B cell (primary cell): ENCODE measurements at regions not wholly inside any gene's neighbourhood (a gene's known extent, or its start where the extent isn't known, plus 50 kb on each side); places are given as distances from the start of the nearest gene placed in this dataset. TPM values are rescaled to one million over a fixed set of nuclear protein-coding genes. Genes with fewer than 3 reads are reported as not detected.

Source experiments
- ATAC-seq: fragments of 200-7000 bp; cut with Tn5 transposase; one replicate; pipeline ENCODE4 v1.10.0; 2021; ENCODE audit warnings: low read depth, mild to moderate bottlenecking, moderate number of reproducible peaks, moderate library complexity
- CTCF ChIA-PET: fragments of 350-600 bp; sonication (Branson Sonifier 250); formaldehyde crosslinking; loops from one replicate; lab custom pipeline; 2021; ENCODE audit warnings: antibody characterized with exemption, inconsistent platforms; lab: Charles Lee
- POLR2A ChIA-PET: fragments of 350-600 bp; sonication (Branson Sonifier 250); formaldehyde crosslinking; loops from one replicate; lab custom pipeline; 2021; ENCODE audit warnings: antibody characterized with exemption; lab: Charles Lee
- DNase-seq: peaks from one replicate; pipeline ENCODE4 v3.0.0; 2013
- H2AFZ ChIP-seq: 2 replicates; pipeline ENCODE4 v1.6.1; 2012; ENCODE audit warnings: mild to moderate bottlenecking, low read depth, low read length; ENCODE audit not compliant: insufficient read depth, poor library complexity, severe bottlenecking
- H3K27ac ChIP-seq, 2 donors: 1 replicate in 1 of 2; 2 replicates in 1 of 2; pipeline ENCODE4 v1.5.1; 2012 to 2013; ENCODE audit warnings: low read length in 2 of 2, mild to moderate bottlenecking in 2 of 2, moderate library complexity in 1 of 2
- H3K27me3 ChIP-seq, 4 experiments: fragments of 200-600 bp in 1 of 4; sonication (generic) in 1 of 4; replicated peaks in 1 of 4; 1 replicate in 2 of 4; 2 replicates in 2 of 4; pipeline versions ENCODE4 v1.6.1 to v1.7.0; 2013 to 2016; ENCODE audit warnings: low read length in 3 of 4, mild to moderate bottlenecking in 2 of 4, mixed read lengths in 1 of 4, moderate library complexity in 1 of 4; ENCODE audit not compliant: insufficient read depth in 4 of 4, control insufficient read depth in 3 of 4; ENCODE audit errors: control extremely low read depth in 1 of 4
- H3K36me3 ChIP-seq, 2 experiments: replicated peaks in 1 of 2; 1 replicate in 1 of 2; 2 replicates in 1 of 2; pipeline versions ENCODE4 v1.6.1 to v1.7.1; 2013; ENCODE audit warnings: low read length in 1 of 2; ENCODE audit not compliant: insufficient read depth in 2 of 2, control insufficient read depth in 1 of 2; ENCODE audit errors: control extremely low read depth in 1 of 2, extremely low read depth in 1 of 2
- H3K4me1 ChIP-seq, 2 donors: fragments of 200-600 bp in 1 of 2; sonication (generic) in 1 of 2; 1 replicate in 1 of 2; 2 replicates in 1 of 2; pipeline versions ENCODE4 v1.5.1 to v1.6.1; 2013 to 2017; ENCODE audit warnings: low read length in 2 of 2; ENCODE audit not compliant: control insufficient read depth in 2 of 2, insufficient read depth in 2 of 2
- H3K4me2 ChIP-seq: replicated peaks from 2 replicates; pipeline ENCODE3; 2012; ENCODE audit warnings: mild to moderate bottlenecking, low read depth, low read length; ENCODE audit not compliant: poor library complexity, severe bottlenecking
- H3K4me3 ChIP-seq, 5 experiments: fragments of 200-600 bp in 1 of 5; sonication (generic) in 1 of 5; 1 replicate in 3 of 5; 2 replicates in 2 of 5; pipeline versions ENCODE4 v1.5.1 to v1.7.0; 2011 to 2016; ENCODE audit warnings: low read length in 4 of 5, mild to moderate bottlenecking in 4 of 5, low read depth in 2 of 5, control low read depth in 1 of 5, moderate library complexity in 1 of 5; ENCODE audit not compliant: insufficient read depth in 1 of 5; ENCODE audit errors: control extremely low read depth in 1 of 5, extremely low read depth in 1 of 5
- H3K79me2 ChIP-seq: fragments of 200-600 bp; sonication (generic); one replicate; pipeline ENCODE4 v1.6.0; 2016; ENCODE audit warnings: low read length; ENCODE audit not compliant: control insufficient read depth, insufficient read depth
- H3K9ac ChIP-seq: fragments of 200-600 bp; sonication (generic); 2 replicates; pipeline ENCODE4 v1.6.1; 2017; ENCODE audit warnings: mild to moderate bottlenecking, low read length, moderate library complexity
- H3K9me3 ChIP-seq, 3 donors: one replicate each; pipeline versions ENCODE4 v1.6.1 to v1.7.1; 2013; ENCODE audit warnings: low read length in 2 of 3; ENCODE audit not compliant: control insufficient read depth in 2 of 3, insufficient read depth in 1 of 3; ENCODE audit errors: control extremely low read depth in 1 of 3
- H4K20me1 ChIP-seq: 2 replicates; pipeline ENCODE4 v1.6.0; 2012; ENCODE audit warnings: mild to moderate bottlenecking, low read length; ENCODE audit not compliant: insufficient read depth, control insufficient read depth, poor library complexity, severe bottlenecking
- H3K27ac Mint-ChIP-seq: one replicate; pipeline ENCODE4 v1.8.0; 2021; ENCODE audit warnings: mixed read lengths
- H3K27me3 Mint-ChIP-seq: one replicate; pipeline ENCODE4 v1.8.0; 2021; ENCODE audit warnings: mixed read lengths
- H3K4me1 Mint-ChIP-seq: one replicate; pipeline ENCODE4 v1.8.0; 2021; ENCODE audit warnings: mixed read lengths
- H3K4me3 Mint-ChIP-seq: one replicate; pipeline ENCODE4 v1.8.0; 2021; ENCODE audit warnings: mixed read lengths
- H3K9me3 Mint-ChIP-seq: one replicate; pipeline ENCODE4 v1.8.0; 2022; ENCODE audit warnings: mixed read lengths; ENCODE audit not compliant: insufficient read depth
- CTCF ChIP-seq: fragments of 200-600 bp; IDR thresholded peaks from one replicate; pipeline ENCODE4 v1.8.0; 2022; ENCODE audit warnings: antibody characterized with exemption, mild to moderate bottlenecking
- EZH2 ChIP-seq: IDR thresholded peaks from 2 replicates; pipeline ENCODE4 v1.6.1; 2012; ENCODE audit warnings: borderline replicate concordance, low read depth, mild to moderate bottlenecking, moderate library complexity, low read length; ENCODE audit not compliant: insufficient read depth, poor library complexity, severe bottlenecking
- WGBS: methylation state at CpG from one replicate; pipeline ENCODE4 v1.1.5; 2013; ENCODE audit warnings: missing lambda C conversion rate; ENCODE audit not compliant: insufficient coverage; 5-methylcytosine and 5-hydroxymethylcytosine counted together
- intact Hi-C: fragments of 100-400 bp; cut with micrococcal nuclease; formaldehyde crosslinking; loops from one replicate; pipeline ENCODE4 v1.10.0; 2022
- small RNA-seq: library from RNA; depleted of rRNA; stranded (forward); fragments of <200 nt; gene quantifications from one replicate; pipeline ENCODE3, GENCODE V24; 2012; ENCODE audit warnings: low replicate concordance, low read depth; ENCODE audit not compliant: insufficient read length

- CTCF ChIA-PET = interaction anchor here (1.0 kb wide), 1 partner anchor 492 kb away, joined by 3 read pairs; no protein-coding TSS in a partner anchor
- H3K27ac Mint-ChIP-seq = no peak overlapping the region
These were observed 141.4 kb downstream of the MTX3 start for GRCh38 chr5:79849486-79850315.

More at GRCh38 chr5:79849486-79850315, 141.4 kb downstream of the MTX3 start:
- no peaks in the 10 kb centered on the region for H3K36me3 ChIP-seq
- peaks cover 20% of the 10 kb centered on the region for H3K27me3 Mint-ChIP-seq
- ATAC-seq (no peak), DNase-seq (no peak)
- H3K4me1 ChIP-seq = no peaks in the 10 kb centered on the region
- intact Hi-C loops = no loop called here
- H3K79me2 ChIP-seq = no peaks in the 10 kb centered on the region
- H3K4me3 ChIP-seq = no peak overlapping the region
- no peak overlapping the region for H3K4me3 Mint-ChIP-seq
- H3K9me3 ChIP-seq = no peaks in the 10 kb centered on the region
- POLR2A ChIA-PET = no interaction called here
- no peak overlapping the region for H3K27ac ChIP-seq
- no peaks in the 10 kb centered on the region for H3K9me3 Mint-ChIP-seq
- WGBS = 98% methylated on average over 16 of the region's 16 CpGs
- H3K4me1 Mint-ChIP-seq = no peaks in the 10 kb centered on the region
- no peaks in the 10 kb centered on the region for H4K20me1 ChIP-seq
- H2AFZ ChIP-seq = no peak overlapping the region
- no peaks in the 10 kb centered on the region for H3K27me3 ChIP-seq
- no peak for TF ChIP-seq CTCF
- no peak for TF ChIP-seq EZH2
- H3K4me2 ChIP-seq = no peak overlapping the region
- H3K9ac ChIP-seq = no peak overlapping the region

Small RNA genes in the stretch of these regions (small RNA-seq; reads per million reads assigned to genes)
- gene AC008496.1 = not detected
